K562 (cell line): ENCODE measurements at regions not wholly inside any gene's neighbourhood (a gene's known extent, or its start where the extent isn't known, plus 50 kb on each side); places are given as distances from the start of the nearest gene placed in this dataset.

Source experiments
- ATAC-seq: fragments of 200-7000 bp; cut with Tn5 transposase; 3 replicates; pipeline ENCODE4 v1.9.1; 2020; ENCODE audit warnings: moderate library complexity
- BruUV-seq: library from RNA; stranded (reverse); fragments of 400-500 nt; replicated peaks from 2 replicates; lab custom pipeline; 2021; lab: Mats Ljungman, UMichigan
- CTCF ChIA-PET: fragments of 300-600 bp; formaldehyde crosslinking; extraction: SDS; loops from one replicate; lab custom pipeline; 2021; ENCODE audit warnings: low intra/inter-chr PET ratio; lab: Yijun Ruan, JAX
- POLR2A ChIA-PET: fragments of 300-600, 350-650 bp; sonication (Branson Sonifier 250); formaldehyde crosslinking; extraction: SDS; loops from one replicate; lab custom pipeline; 2021; ENCODE audit warnings: antibody characterized with exemption, inconsistent platforms; lab: Yijun Ruan, JAX
- DNase-seq, 4 experiments: peaks; one replicate each; pipeline versions ENCODE4 v3.0.0 to v3.0.0-alpha.2; 2011 to 2018; ENCODE audit warnings: low spot score in 3 of 4, mixed read lengths in 3 of 4; ENCODE audit errors: extremely low read depth in 1 of 4
- FAIRE-seq: peaks from 2 replicates; lab custom pipeline; 2011; peaks lifted over from hg19 to GRCh38; lab: Jason Lieb, UNC
- H2AFZ ChIP-seq: 2 replicates; pipeline ENCODE4 v1.6.0; 2011; ENCODE audit warnings: low read depth, low read length, control low read depth, inconsistent platforms
- H3K27ac ChIP-seq: fragments of 200-600 bp; 3 replicates; pipeline ENCODE4 v1.8.0; 2011; ENCODE audit warnings: low read depth, mild to moderate bottlenecking, control low read depth, inconsistent platforms, low read length, moderate library complexity, mixed read lengths; ENCODE audit errors: extremely low read depth
- H3K27me3 ChIP-seq, 2 experiments: fragments of 300-600 bp in 1 of 2; 2 replicates in 1 of 2; 3 replicates in 1 of 2; pipeline versions ENCODE4 v1.6.0 to v1.8.0; 2011; ENCODE audit warnings: inconsistent platforms in 2 of 2, low read length in 2 of 2, mild to moderate bottlenecking in 1 of 2, mixed read lengths in 1 of 2, moderate library complexity in 1 of 2; ENCODE audit not compliant: control insufficient read depth in 2 of 2, insufficient read depth in 2 of 2
- H3K36me3 ChIP-seq: fragments of 300-600 bp; 3 replicates; pipeline ENCODE4 v1.8.0; 2011; ENCODE audit warnings: mild to moderate bottlenecking, low read length, inconsistent platforms; ENCODE audit not compliant: control insufficient read depth, insufficient read depth
- H3K4me1 ChIP-seq, 2 experiments: fragments of 200-600 bp in 1 of 2; replicated peaks in 1 of 2; 2 replicates in 1 of 2; 3 replicates in 1 of 2; pipeline versions ENCODE4 v1.5.1 to v1.8.0; 2011; ENCODE audit warnings: inconsistent platforms in 2 of 2, low read length in 2 of 2, mild to moderate bottlenecking in 1 of 2, mixed read lengths in 1 of 2, moderate library complexity in 1 of 2; ENCODE audit not compliant: control insufficient read depth in 2 of 2, insufficient read depth in 2 of 2
- H3K4me2 ChIP-seq: 2 replicates; pipeline ENCODE4 v1.6.1; 2011; ENCODE audit warnings: low read length, control low read depth, inconsistent platforms, mixed read lengths; ENCODE audit not compliant: insufficient read depth
- H3K4me3 ChIP-seq: fragments of 200-600 bp; sonication (generic), shearing (Covaris generic); 2 replicates; pipeline ENCODE4 v1.5.1; 2016; ENCODE audit warnings: control low read depth, inconsistent platforms
- H3K79me2 ChIP-seq: fragments of 200-600 bp; 3 replicates; pipeline ENCODE4 v1.8.0; 2011; ENCODE audit warnings: low read length, inconsistent platforms; ENCODE audit not compliant: control insufficient read depth, insufficient read depth
- H3K9ac ChIP-seq, 2 experiments: 2 replicates each; pipeline versions ENCODE4 v1.6.0 to v1.6.1; 2011; ENCODE audit warnings: low read depth in 2 of 2, low read length in 2 of 2, control low read depth in 1 of 2, inconsistent platforms in 1 of 2, mild to moderate bottlenecking in 1 of 2, mixed read lengths in 1 of 2; ENCODE audit not compliant: insufficient read depth in 1 of 2
- H3K9me1 ChIP-seq: one replicate; pipeline ENCODE4 v1.6.0; 2011; ENCODE audit warnings: inconsistent platforms, mild to moderate bottlenecking, low read length, moderate library complexity; ENCODE audit not compliant: control insufficient read depth, insufficient read depth
- H3K9me3 ChIP-seq: replicated peaks from 2 replicates; pipeline ENCODE4 v1.5.1; 2011; ENCODE audit warnings: low read depth, low read length, inconsistent platforms; ENCODE audit not compliant: control insufficient read depth, insufficient read depth
- H4K20me1 ChIP-seq: replicated peaks from 2 replicates; pipeline ENCODE4 v1.6.1; 2011; ENCODE audit warnings: low read length, inconsistent platforms, mixed read lengths; ENCODE audit not compliant: control insufficient read depth, insufficient read depth
- ATF7 ChIP-seq: fragments of 450-650 bp; IDR thresholded peaks from 2 replicates; pipeline ENCODE4 v1.7.1; 2014; ENCODE audit warnings: mild to moderate bottlenecking, moderate library complexity
- BCL6 ChIP-seq: fragments of 250-450 bp; sonication (Bioruptor Pico); IDR thresholded peaks from 2 replicates; pipeline ENCODE4 v1.4.0; 2020
- KLF16 ChIP-seq: IDR thresholded peaks from 2 replicates; pipeline ENCODE4 v1.6.1; 2016; ENCODE audit warnings: antibody characterized with exemption
- MED1 ChIP-seq: sonication (generic); formaldehyde crosslinking; IDR thresholded peaks from 2 replicates; pipeline ENCODE4 v1.8.1; 2023; ENCODE audit warnings: missing genetic modification reagents, borderline replicate concordance
- PML ChIP-seq: IDR thresholded peaks from 2 replicates; pipeline ENCODE4 v1.6.1; 2012; ENCODE audit warnings: low read length, inconsistent platforms
- WGBS: fragments of 100-300 bp; shearing (Covaris generic); methylation state at CpG from one replicate; pipeline ENCODE4 v1.1.6; 2016; ENCODE audit warnings: low coverage, mixed read lengths; ENCODE audit not compliant: insufficient coverage; ENCODE audit errors: missing lambda C conversion rate; 5-methylcytosine and 5-hydroxymethylcytosine counted together
- in situ Hi-C: fragments of 300-500 bp; cut with MboI; formaldehyde crosslinking; loops from 4 replicates; pipeline ENCODE4 v1.15.0; 2018; ENCODE audit warnings: inconsistent platforms, mixed read lengths
- intact Hi-C: fragments of 100-400 bp; cut with micrococcal nuclease; formaldehyde crosslinking; loops from 2 replicates; pipeline ENCODE4 v1.14.2; 2022
- TF ChIP-seq, protein P1 (sequence below): fragments of 450-650 bp; IDR thresholded peaks from 2 replicates; pipeline ENCODE4 v1.6.1; 2014; ENCODE audit warnings: low read depth, mild to moderate bottlenecking, moderate library complexity, borderline replicate concordance
- TF ChIP-seq, protein P2 (sequence below): fragments of 450-650 bp; IDR thresholded peaks from 2 replicates; pipeline ENCODE4 v1.6.1; 2018; ENCODE audit not compliant: partially characterized antibody
- TF ChIP-seq, protein P3 (sequence below): fragments of 250-450 bp; sonication (Bioruptor Pico); IDR thresholded peaks from 2 replicates; pipeline ENCODE4 v1.8.0; 2021; ENCODE audit warnings: moderate library complexity, mild to moderate bottlenecking, inconsistent platforms
- TF ChIP-seq, protein P4 (sequence below): fragments of 450-650 bp; IDR thresholded peaks from 2 replicates; pipeline ENCODE4 v1.6.1; 2016; ENCODE audit warnings: missing biosample characterization, missing genetic modification characterization
- TF ChIP-seq, protein P5 (sequence below): sonication (generic); formaldehyde crosslinking; IDR thresholded peaks from 2 replicates; pipeline ENCODE4 v1.4.0; 2020; ENCODE audit warnings: mild to moderate bottlenecking, missing genetic modification reagents

DNA sequence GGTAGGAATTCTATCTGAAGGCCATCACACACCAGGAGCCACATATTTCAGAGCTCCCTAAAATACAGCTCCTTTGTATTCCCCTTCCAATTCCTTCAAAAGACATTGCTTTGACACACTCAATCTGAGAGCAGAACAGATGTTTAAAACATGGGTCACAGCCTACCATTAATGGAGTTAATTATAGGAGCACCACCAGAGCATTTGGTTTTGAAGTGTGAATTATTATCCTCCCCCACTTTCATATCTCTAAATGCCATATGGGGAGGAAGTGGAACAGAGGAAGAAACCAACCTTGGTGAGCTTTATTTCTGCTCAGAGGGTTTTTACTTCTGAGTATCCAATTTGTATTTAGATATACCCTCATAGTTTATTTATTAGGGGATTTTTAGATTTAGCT, 50.7 kb upstream of the TNFRSF21 start (continued):
- TF ChIP-seq, protein P1, sequence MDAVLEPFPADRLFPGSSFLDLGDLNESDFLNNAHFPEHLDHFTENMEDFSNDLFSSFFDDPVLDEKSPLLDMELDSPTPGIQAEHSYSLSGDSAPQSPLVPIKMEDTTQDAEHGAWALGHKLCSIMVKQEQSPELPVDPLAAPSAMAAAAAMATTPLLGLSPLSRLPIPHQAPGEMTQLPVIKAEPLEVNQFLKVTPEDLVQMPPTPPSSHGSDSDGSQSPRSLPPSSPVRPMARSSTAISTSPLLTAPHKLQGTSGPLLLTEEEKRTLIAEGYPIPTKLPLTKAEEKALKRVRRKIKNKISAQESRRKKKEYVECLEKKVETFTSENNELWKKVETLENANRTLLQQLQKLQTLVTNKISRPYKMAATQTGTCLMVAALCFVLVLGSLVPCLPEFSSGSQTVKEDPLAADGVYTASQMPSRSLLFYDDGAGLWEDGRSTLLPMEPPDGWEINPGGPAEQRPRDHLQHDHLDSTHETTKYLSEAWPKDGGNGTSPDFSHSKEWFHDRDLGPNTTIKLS: no peak
- TF ChIP-seq KLF16 (peak; percentile 55; the same call in 1 of the 2 replicates), PML (peak; percentile 26; the same call in 1 of the 2 replicates)
- TF ChIP-seq, all 486 proteins: peak for 17

DNA sequence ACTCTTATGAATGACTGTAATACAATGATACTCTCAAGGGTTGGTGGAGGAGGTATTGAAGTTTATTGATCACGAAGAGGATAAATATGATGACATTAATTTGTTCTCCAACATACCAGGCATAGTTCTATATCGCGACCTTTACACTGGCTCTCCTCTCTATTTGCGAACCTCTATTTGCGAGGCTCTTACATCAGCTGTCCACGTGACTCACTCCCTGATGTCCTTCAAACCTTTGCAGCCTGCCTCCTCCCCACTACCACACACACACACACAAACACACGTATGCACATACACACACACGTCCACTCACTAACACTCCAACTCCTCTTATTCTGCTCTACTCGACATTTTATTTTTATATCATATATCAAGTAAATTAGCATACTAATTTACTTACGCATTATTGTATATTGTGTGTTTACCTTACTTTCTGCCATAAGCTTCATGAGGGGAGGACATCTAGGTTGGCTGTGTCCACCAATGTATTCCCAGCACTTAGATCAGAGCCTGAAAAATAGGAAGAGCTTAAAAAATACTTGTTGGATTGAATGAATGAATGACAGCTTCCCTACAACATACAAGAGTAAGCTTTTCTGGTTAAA, 53.3 kb upstream of the TNFRSF21 start:
- H3K4me1 ChIP-seq: peaks cover 0 to 17% of the 10 kb centered on the region in 2 experiments; a peak in 3 of 5 replicates
- H3K27me3 ChIP-seq: no peaks in the 10 kb centered on the region
- peak in 1 of 4 experiments; percentile 22 for DNase-seq
- H4K20me1 ChIP-seq: no peaks in the 10 kb centered on the region
- H3K4me2 ChIP-seq: no peak overlapping the region
- in situ Hi-C loops (no loop called here), intact Hi-C loops (no loop called here)
- no peaks in the 10 kb centered on the region for H3K9me1 ChIP-seq
- ATAC-seq: peak; percentile 89
- no peak overlapping the region for H3K4me3 ChIP-seq
- 0 out of 2 replicates have a peak overlapping the region, but pooled peaks have one; percentile 3 for H2AFZ ChIP-seq
- no peaks in the 10 kb centered on the region for H3K79me2 ChIP-seq
- no peak for FAIRE-seq
- no peaks in the 10 kb centered on the region for H3K9me3 ChIP-seq
- ChIA-PET CTCF (no interaction called here), POLR2A (interaction anchor here (0.8 to 1.2 kb wide), 2 partner anchors 10 to 157 kb away, joined by 3 to 4 read pairs; no protein-coding TSS in a partner anchor)
- no TSS peak for BruUV-seq
- no peak overlapping the region for H3K27ac ChIP-seq
- 22% methylated on average over 10 of the region's 10 CpGs for WGBS
- H3K9ac ChIP-seq: no peak overlapping the region
- no peaks in the 10 kb centered on the region for H3K36me3 ChIP-seq
- TF ChIP-seq, protein P2, sequence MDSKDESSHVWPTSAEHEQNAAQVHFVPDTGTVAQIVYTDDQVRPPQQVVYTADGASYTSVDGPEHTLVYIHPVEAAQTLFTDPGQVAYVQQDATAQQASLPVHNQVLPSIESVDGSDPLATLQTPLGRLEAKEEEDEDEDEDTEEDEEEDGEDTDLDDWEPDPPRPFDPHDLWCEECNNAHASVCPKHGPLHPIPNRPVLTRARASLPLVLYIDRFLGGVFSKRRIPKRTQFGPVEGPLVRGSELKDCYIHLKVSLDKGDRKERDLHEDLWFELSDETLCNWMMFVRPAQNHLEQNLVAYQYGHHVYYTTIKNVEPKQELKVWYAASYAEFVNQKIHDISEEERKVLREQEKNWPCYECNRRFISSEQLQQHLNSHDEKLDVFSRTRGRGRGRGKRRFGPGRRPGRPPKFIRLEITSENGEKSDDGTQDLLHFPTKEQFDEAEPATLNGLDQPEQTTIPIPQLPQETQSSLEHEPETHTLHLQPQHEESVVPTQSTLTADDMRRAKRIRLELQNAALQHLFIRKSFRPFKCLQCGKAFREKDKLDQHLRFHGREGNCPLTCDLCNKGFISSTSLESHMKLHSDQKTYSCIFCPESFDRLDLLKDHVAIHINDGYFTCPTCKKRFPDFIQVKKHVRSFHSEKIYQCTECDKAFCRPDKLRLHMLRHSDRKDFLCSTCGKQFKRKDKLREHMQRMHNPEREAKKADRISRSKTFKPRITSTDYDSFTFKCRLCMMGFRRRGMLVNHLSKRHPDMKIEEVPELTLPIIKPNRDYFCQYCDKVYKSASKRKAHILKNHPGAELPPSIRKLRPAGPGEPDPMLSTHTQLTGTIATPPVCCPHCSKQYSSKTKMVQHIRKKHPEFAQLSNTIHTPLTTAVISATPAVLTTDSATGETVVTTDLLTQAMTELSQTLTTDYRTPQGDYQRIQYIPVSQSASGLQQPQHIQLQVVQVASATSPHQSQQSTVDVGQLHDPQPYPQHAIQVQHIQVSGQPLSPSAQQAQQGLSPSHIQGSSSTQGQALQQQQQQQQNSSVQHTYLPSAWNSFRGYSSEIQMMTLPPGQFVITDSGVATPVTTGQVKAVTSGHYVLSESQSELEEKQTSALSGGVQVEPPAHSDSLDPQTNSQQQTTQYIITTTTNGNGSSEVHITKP: no peak
- TF ChIP-seq ATF7 (peak; percentile 44; the same call in 1 of the 2 replicates), BCL6 (no peak), MED1 (CRISPR knock-in tag) (no peak)
- TF ChIP-seq, protein P3, sequence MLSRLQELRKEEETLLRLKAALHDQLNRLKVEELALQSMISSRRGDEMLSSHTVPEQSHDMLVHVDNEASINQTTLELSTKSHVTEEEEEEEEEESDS (CRISPR knock-in tag): no peak
- TF ChIP-seq, protein P4, sequence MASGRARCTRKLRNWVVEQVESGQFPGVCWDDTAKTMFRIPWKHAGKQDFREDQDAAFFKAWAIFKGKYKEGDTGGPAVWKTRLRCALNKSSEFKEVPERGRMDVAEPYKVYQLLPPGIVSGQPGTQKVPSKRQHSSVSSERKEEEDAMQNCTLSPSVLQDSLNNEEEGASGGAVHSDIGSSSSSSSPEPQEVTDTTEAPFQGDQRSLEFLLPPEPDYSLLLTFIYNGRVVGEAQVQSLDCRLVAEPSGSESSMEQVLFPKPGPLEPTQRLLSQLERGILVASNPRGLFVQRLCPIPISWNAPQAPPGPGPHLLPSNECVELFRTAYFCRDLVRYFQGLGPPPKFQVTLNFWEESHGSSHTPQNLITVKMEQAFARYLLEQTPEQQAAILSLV: 0 out of 2 replicates have a peak, but pooled peaks have one; percentile 11
- TF ChIP-seq, protein P5, sequence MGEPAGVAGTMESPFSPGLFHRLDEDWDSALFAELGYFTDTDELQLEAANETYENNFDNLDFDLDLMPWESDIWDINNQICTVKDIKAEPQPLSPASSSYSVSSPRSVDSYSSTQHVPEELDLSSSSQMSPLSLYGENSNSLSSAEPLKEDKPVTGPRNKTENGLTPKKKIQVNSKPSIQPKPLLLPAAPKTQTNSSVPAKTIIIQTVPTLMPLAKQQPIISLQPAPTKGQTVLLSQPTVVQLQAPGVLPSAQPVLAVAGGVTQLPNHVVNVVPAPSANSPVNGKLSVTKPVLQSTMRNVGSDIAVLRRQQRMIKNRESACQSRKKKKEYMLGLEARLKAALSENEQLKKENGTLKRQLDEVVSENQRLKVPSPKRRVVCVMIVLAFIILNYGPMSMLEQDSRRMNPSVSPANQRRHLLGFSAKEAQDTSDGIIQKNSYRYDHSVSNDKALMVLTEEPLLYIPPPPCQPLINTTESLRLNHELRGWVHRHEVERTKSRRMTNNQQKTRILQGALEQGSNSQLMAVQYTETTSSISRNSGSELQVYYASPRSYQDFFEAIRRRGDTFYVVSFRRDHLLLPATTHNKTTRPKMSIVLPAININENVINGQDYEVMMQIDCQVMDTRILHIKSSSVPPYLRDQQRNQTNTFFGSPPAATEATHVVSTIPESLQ (CRISPR knock-in tag): no peak
